CD14-positive monocyte (primary cell): ENCODE measurements at regions not wholly inside any gene's neighbourhood (a gene's known extent, or its start where the extent isn't known, plus 50 kb on each side); places are given as distances from the start of the nearest gene placed in this dataset.
A peak's percentile ranks its signal among the peaks of the same experiment; 100 is the strongest.

ENCODE experiments used
- DNase-seq, 3 donors: peaks; one replicate each; pipeline ENCODE4 v3.0.0-alpha.2; 2011 to 2022
- H2AFZ ChIP-seq: 2 replicates; pipeline ENCODE4 v1.6.0; 2012; ENCODE audit warnings: mild to moderate bottlenecking, low read depth, low read length, inconsistent platforms; ENCODE audit not compliant: insufficient read depth, poor library complexity, severe bottlenecking
- H3K27ac ChIP-seq, 2 donors: 1 replicate in 1 of 2; 2 replicates in 1 of 2; pipeline ENCODE4 v1.5.1; 2012 to 2013; ENCODE audit warnings: low read length in 2 of 2, control low read depth in 1 of 2, inconsistent platforms in 1 of 2, low read depth in 1 of 2, mild to moderate bottlenecking in 1 of 2
- H3K27me3 ChIP-seq, 2 donors: one replicate each; pipeline versions ENCODE4 v1.6.0 to v1.6.1; 2011 to 2013; ENCODE audit warnings: low read length in 2 of 2; ENCODE audit not compliant: control insufficient read depth in 2 of 2, insufficient read depth in 2 of 2
- H3K36me3 ChIP-seq, 2 donors: replicated peaks in 1 of 2; 1 replicate in 1 of 2; 2 replicates in 1 of 2; pipeline versions ENCODE4 v1.5.1 to v1.6.1; 2012 to 2013; ENCODE audit warnings: low read length in 2 of 2, control low read depth in 1 of 2, inconsistent platforms in 1 of 2, mild to moderate bottlenecking in 1 of 2; ENCODE audit not compliant: insufficient read depth in 2 of 2, control insufficient read depth in 1 of 2
- H3K4me1 ChIP-seq, 2 donors: 1 replicate in 1 of 2; 2 replicates in 1 of 2; pipeline versions ENCODE4 v1.5.1 to v1.6.1; 2012 to 2013; ENCODE audit warnings: low read length in 2 of 2, control low read depth in 1 of 2, inconsistent platforms in 1 of 2, mild to moderate bottlenecking in 1 of 2, moderate library complexity in 1 of 2; ENCODE audit not compliant: insufficient read depth in 2 of 2, control insufficient read depth in 1 of 2
- H3K4me2 ChIP-seq: replicated peaks from 2 replicates; pipeline ENCODE3; 2012; ENCODE audit warnings: low read length, moderate library complexity, mild to moderate bottlenecking; ENCODE audit not compliant: poor library complexity, severe bottlenecking; ENCODE audit errors: extremely low read depth
- H3K4me3 ChIP-seq, 3 experiments: fragments of 200-600 bp in 1 of 3; sonication (generic) in 1 of 3; replicated peaks in 1 of 3; 1 replicate in 2 of 3; 2 replicates in 1 of 3; pipeline ENCODE4 v1.5.1; 2011 to 2013; ENCODE audit warnings: low read length in 3 of 3, mild to moderate bottlenecking in 3 of 3, control low read depth in 2 of 3, low read depth in 2 of 3, inconsistent platforms in 1 of 3, moderate library complexity in 1 of 3
- H3K79me2 ChIP-seq: 2 replicates; pipeline ENCODE4 v1.6.0; 2012; ENCODE audit warnings: mild to moderate bottlenecking, control low read depth, inconsistent platforms, low read length, moderate library complexity; ENCODE audit not compliant: insufficient read depth
- H3K9ac ChIP-seq: 2 replicates; pipeline ENCODE4 v1.6.0; 2017; ENCODE audit warnings: low read length, mild to moderate bottlenecking; ENCODE audit not compliant: insufficient read depth, poor library complexity, severe bottlenecking
- H3K9me3 ChIP-seq, 2 donors: replicated peaks in 1 of 2; 1 replicate in 1 of 2; 2 replicates in 1 of 2; pipeline versions ENCODE4 v1.5.1 to v1.6.1; 2012 to 2013; ENCODE audit warnings: low read length in 2 of 2, control low read depth in 1 of 2; ENCODE audit not compliant: control insufficient read depth in 1 of 2, insufficient read depth in 1 of 2
- H4K20me1 ChIP-seq: 2 replicates; pipeline ENCODE4 v1.6.0; 2012; ENCODE audit warnings: mild to moderate bottlenecking, low read length, control low read depth, moderate library complexity; ENCODE audit not compliant: insufficient read depth
- H3K27ac Mint-ChIP-seq, 7 donors: one replicate each; pipeline ENCODE4 v1.8.0; 2020; ENCODE audit warnings: mild to moderate bottlenecking in 7 of 7, mixed read lengths in 7 of 7, moderate library complexity in 6 of 7, inconsistent platforms in 2 of 7
- H3K27me3 Mint-ChIP-seq, 3 donors: one replicate each; pipeline ENCODE4 v1.8.0; 2021 to 2022; ENCODE audit warnings: low read depth in 3 of 3, mild to moderate bottlenecking in 3 of 3, mixed read lengths in 3 of 3, moderate library complexity in 3 of 3, inconsistent platforms in 1 of 3
- H3K36me3 Mint-ChIP-seq, 2 donors: one replicate each; pipeline ENCODE4 v1.8.0; 2020; ENCODE audit warnings: mixed read lengths in 2 of 2, inconsistent platforms in 1 of 2, mild to moderate bottlenecking in 1 of 2
- H3K4me1 Mint-ChIP-seq: one replicate; pipeline ENCODE4 v1.8.0; 2020; ENCODE audit warnings: mild to moderate bottlenecking, mixed read lengths
- H3K4me3 Mint-ChIP-seq, 2 donors: one replicate each; pipeline ENCODE4 v1.8.0; 2020; ENCODE audit warnings: mild to moderate bottlenecking in 2 of 2, mixed read lengths in 2 of 2, moderate library complexity in 1 of 2
- H3K9me3 Mint-ChIP-seq, 7 donors: one replicate each; pipeline ENCODE4 v1.8.0; 2020 to 2022; ENCODE audit warnings: mixed read lengths in 7 of 7, mild to moderate bottlenecking in 6 of 7, moderate library complexity in 6 of 7, inconsistent platforms in 2 of 7
- WGBS: methylation state at CpG from one replicate; pipeline ENCODE4 v1.1.5; 2013; ENCODE audit warnings: missing lambda C conversion rate; ENCODE audit not compliant: insufficient coverage; 5-methylcytosine and 5-hydroxymethylcytosine counted together
- intact Hi-C, 2 donors: fragments of 100-400 bp; cut with micrococcal nuclease; formaldehyde crosslinking; loops; one replicate each; pipeline versions ENCODE4 v1.15.0 to v1.15.1; 2023
- TF ChIP-seq, protein P1 (sequence below): fragments of 200-600 bp; IDR thresholded peaks from one replicate; pipeline ENCODE4 v1.8.0; 2022; ENCODE audit warnings: antibody characterized with exemption, mild to moderate bottlenecking

DNA sequence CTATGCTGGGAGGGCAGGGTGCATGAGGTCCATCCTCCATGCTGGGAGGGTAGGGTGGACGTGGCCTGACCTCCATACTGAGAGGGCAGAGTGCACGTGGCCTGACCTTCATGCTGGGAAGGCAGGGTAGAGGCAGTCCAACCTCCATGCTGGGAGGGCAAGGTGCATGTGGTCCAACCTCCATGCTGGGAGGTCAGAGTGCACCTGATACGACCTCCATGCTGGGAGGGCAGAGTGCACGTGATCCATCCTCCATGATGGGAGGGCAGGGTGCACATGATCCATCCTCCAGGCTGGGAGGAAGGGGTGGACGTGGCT lies 622.2 kb downstream of the BRD1 start:
- Mint-ChIP-seq H3K4me3 (no peak overlapping the region), H3K4me1 (no peaks in the 10 kb centered on the region), H3K36me3 (no peaks in the 10 kb centered on the region), H3K9me3 (peaks cover 0 to 3% (median 0%) of the 10 kb centered on the region in 7 donors), H3K27me3 (peaks cover 2 to 3% (median 2%) of the 10 kb centered on the region in 3 donors), H3K27ac (no peak overlapping the region)
- H4K20me1 ChIP-seq: no peaks in the 10 kb centered on the region
- no peak for DNase-seq
- no peaks in the 10 kb centered on the region for H3K36me3 ChIP-seq
- no peak overlapping the region for H3K4me3 ChIP-seq
- H3K9me3 ChIP-seq: no peaks in the 10 kb centered on the region
- H3K9ac ChIP-seq: no peak overlapping the region
- no peaks in the 10 kb centered on the region for H3K79me2 ChIP-seq
- no peak overlapping the region for H2AFZ ChIP-seq
- H3K27me3 ChIP-seq: no peaks in the 10 kb centered on the region
- TF ChIP-seq, protein P1, sequence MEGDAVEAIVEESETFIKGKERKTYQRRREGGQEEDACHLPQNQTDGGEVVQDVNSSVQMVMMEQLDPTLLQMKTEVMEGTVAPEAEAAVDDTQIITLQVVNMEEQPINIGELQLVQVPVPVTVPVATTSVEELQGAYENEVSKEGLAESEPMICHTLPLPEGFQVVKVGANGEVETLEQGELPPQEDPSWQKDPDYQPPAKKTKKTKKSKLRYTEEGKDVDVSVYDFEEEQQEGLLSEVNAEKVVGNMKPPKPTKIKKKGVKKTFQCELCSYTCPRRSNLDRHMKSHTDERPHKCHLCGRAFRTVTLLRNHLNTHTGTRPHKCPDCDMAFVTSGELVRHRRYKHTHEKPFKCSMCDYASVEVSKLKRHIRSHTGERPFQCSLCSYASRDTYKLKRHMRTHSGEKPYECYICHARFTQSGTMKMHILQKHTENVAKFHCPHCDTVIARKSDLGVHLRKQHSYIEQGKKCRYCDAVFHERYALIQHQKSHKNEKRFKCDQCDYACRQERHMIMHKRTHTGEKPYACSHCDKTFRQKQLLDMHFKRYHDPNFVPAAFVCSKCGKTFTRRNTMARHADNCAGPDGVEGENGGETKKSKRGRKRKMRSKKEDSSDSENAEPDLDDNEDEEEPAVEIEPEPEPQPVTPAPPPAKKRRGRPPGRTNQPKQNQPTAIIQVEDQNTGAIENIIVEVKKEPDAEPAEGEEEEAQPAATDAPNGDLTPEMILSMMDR: no peak
- WGBS: 69% methylated on average over 4 of the region's 5 CpGs
- intact Hi-C loops: no loop called here
- H3K27ac ChIP-seq: no peak overlapping the region
- no peak overlapping the region for H3K4me2 ChIP-seq
- H3K4me1 ChIP-seq: no peaks in the 10 kb centered on the region

DNA sequence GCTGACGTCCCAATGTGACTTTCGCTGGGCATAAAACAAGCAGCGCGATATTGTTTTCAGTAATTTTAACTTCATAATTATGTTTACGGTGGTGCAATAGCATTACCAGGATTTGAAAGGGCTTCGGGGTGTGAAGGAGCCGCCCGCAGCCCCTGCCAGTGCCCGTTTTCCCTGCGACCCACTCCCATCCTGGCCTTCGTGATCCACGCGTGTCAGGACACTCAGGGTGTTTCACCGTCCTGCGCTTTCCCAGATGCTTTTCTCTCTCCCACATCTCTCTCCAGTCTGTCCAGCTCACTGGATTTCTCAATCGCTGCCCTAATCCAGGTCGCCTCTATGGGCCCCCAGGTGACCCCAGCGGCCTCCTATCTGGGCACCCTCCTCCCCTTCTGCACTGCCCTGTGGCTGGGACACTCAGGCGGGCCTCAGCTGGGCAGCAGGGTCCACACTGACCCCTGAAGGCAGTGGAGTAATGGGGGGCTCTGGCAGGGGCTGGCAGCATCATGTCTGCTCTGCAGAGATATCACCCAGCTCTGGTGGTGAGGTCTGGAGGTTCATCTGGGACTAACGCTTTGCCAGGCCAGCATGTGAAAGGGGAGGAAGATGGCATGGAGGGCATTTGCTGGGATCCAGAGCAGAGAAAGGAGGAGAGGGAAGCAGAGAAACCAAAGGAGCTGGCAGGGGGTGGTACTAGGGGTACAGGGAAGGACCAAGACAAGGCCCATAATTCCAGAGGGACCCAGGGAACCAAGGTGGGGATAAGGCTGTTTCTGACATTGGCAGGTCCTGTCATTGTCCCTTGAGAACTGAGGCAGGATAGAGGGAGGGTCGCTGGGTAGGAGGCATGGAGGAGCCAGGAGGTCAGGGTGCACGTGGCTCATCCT lies 622.8 kb downstream of the BRD1 start:
- no peak overlapping the region for H3K4me3 Mint-ChIP-seq
- H3K27ac ChIP-seq: no peak overlapping the region
- H3K4me1 ChIP-seq: no peaks in the 10 kb centered on the region
- no peaks in the 10 kb centered on the region for H3K79me2 ChIP-seq
- H3K9me3 ChIP-seq: no peaks in the 10 kb centered on the region
- no peak overlapping the region for H3K9ac ChIP-seq
- no peaks in the 10 kb centered on the region for H4K20me1 ChIP-seq
- H3K9me3 Mint-ChIP-seq: peaks cover 0 to 3% (median 0%) of the 10 kb centered on the region in 7 donors
- intact Hi-C loops: no loop called here
- H3K27me3 Mint-ChIP-seq: peaks cover 2 to 3% (median 2%) of the 10 kb centered on the region in 3 donors
- no peak overlapping the region for H3K4me2 ChIP-seq
- no peak for DNase-seq
- peak overlapping the region in 1 of 7 donors; percentile 72 for H3K27ac Mint-ChIP-seq
- no peaks in the 10 kb centered on the region for H3K27me3 ChIP-seq
- TF ChIP-seq, protein P1: no peak
- no peak overlapping the region for H2AFZ ChIP-seq
- H3K4me1 Mint-ChIP-seq: no peaks in the 10 kb centered on the region
- H3K36me3 ChIP-seq: no peaks in the 10 kb centered on the region
- no peaks in the 10 kb centered on the region for H3K36me3 Mint-ChIP-seq
- WGBS: 96% methylated on average over 13 of the region's 22 CpGs
- no peak overlapping the region for H3K4me3 ChIP-seq
